Naive thymus-derived CD8-positive, alpha-beta T cell (primary cell): ENCODE measurements at regions not wholly inside any gene's neighbourhood (a gene's known extent, or its start where the extent isn't known, plus 50 kb on each side); places are given as distances from the start of the nearest gene placed in this dataset.
"Not testable (repeated sequence)": the region's sequence is repeated elsewhere in the genome, so short reads cannot be mapped to it uniquely, and the experiment has no call there.

Experiments used
- ATAC-seq, 2 donors: fragments of 150-1000 bp; cut with Tn5 transposase in 1 of 2; sonication (Bioruptor Pico), chemical (Tn5 transposase) in 1 of 2; 1 replicate in 1 of 2; 2 replicates in 1 of 2; pipeline ENCODE4 v1.10.0; 2021; ENCODE audit warnings: mild to moderate bottlenecking in 2 of 2, moderate library complexity in 2 of 2
- POLR2A ChIA-PET: fragments of 350-600 bp; sonication (Branson Sonifier 250); formaldehyde crosslinking; loops from one replicate; lab custom pipeline; 2021; ENCODE audit warnings: antibody characterized with exemption; lab: Charles Lee
- DNase-seq, 10 donors: peaks; one replicate each; pipeline versions ENCODE4 v3.0.0 to v3.0.0-alpha.2; 2020 to 2022
- H3K27ac Mint-ChIP-seq, 10 donors: one replicate each; pipeline ENCODE4 v1.8.0; 2020 to 2022; ENCODE audit warnings: mild to moderate bottlenecking in 10 of 10, mixed read lengths in 10 of 10, moderate library complexity in 4 of 10, inconsistent platforms in 1 of 10
- H3K27me3 Mint-ChIP-seq, 5 donors: one replicate each; pipeline ENCODE4 v1.8.0; 2021 to 2022; ENCODE audit warnings: mixed read lengths in 5 of 5
- H3K36me3 Mint-ChIP-seq, 3 donors: one replicate each; pipeline ENCODE4 v1.8.0; 2020 to 2022; ENCODE audit warnings: mixed read lengths in 3 of 3, mild to moderate bottlenecking in 2 of 3, inconsistent platforms in 1 of 3
- H3K4me1 Mint-ChIP-seq, 4 donors: one replicate each; pipeline ENCODE4 v1.8.0; 2021 to 2022; ENCODE audit warnings: mixed read lengths in 4 of 4
- H3K4me3 Mint-ChIP-seq, 10 donors: one replicate each; pipeline ENCODE4 v1.8.0; 2020 to 2022; ENCODE audit warnings: mild to moderate bottlenecking in 10 of 10, mixed read lengths in 10 of 10, moderate library complexity in 6 of 10, inconsistent platforms in 1 of 10
- H3K9me3 Mint-ChIP-seq, 9 donors: one replicate each; pipeline ENCODE4 v1.8.0; 2020 to 2022; ENCODE audit warnings: mixed read lengths in 9 of 9, mild to moderate bottlenecking in 3 of 9, inconsistent platforms in 1 of 9, moderate library complexity in 1 of 9

DNA sequence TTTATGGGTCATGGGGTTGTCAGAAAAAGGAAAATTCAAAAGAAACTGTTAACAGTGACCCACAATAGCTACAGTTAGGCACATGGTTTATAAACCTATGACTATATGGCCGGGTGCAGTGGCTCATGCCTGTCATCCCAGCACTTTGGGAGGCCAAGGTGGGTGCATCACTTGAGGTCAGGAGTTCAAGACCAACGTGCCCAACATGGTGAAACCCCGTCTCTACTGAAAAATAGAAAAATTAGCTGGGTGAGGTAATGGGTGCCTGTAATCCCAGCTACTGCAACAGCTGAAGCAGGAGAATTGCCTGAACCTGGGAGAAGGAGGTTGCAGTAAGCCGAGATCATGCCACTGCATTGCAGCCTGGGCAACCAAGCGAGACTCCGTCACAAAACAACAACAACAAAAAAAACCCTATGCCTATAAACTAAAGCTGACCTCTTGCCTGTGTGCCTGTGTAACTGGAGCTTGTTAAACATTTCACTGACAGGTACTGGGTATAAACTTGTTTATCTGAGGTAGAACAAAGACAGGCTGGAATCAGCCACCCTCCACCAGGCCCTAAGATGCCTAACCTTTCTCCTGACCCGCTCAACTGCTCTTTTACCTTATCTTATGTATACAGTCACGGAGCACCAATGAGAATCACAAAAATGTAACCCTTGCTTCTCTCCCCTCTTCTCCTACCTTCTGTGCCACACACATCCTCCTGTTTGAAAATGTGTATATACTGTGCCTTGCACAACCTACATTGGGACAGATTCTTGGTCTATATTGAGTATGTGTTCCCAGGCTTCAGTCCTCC is 62.9 kb upstream of the ATF7IP2 start:
- no peak for DNase-seq
- Mint-ChIP-seq H3K36me3 (peaks cover 0 to 29% (median 27%) of the 10 kb centered on the region in 3 donors), H3K27me3 (no peaks in the 10 kb centered on the region), H3K9me3 (peaks cover 7 to 40% (median 19%) of the 10 kb centered on the region in 9 donors), H3K4me1 (peaks cover 9 to 23% (median 17%) of the 10 kb centered on the region in 4 donors), H3K4me3 (no peak overlapping the region), H3K27ac (peak overlapping the region in 6 of 10 donors; percentile 13 to 71 (median 62))
- POLR2A ChIA-PET = interaction anchor here (0.5 to 1.9 kb wide), 6 partner anchors 39 to 408 kb away, joined by 3 to 5 read pairs (median 4); partner anchors contain the start of gene ATF7IP2
- ATAC-seq = no peak

DNA sequence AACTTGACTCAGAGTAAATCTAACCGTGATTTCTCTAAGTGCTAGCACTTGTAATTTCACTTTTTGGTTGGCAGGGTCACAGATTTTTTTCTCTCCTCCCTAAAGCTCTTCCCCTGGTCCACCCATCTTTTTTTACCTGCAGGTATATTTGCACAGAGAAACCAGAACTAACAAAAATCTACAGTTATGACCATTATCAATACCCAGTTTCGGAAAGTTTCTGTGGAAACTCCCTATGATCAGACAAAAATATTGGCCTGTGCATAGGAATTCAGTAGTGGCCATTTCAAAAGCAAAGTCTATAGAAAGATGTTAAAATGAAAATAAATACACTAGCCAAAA is 62.4 kb upstream of the ATF7IP2 start:
- Mint-ChIP-seq H3K4me1 (peaks cover 8 to 20% (median 20%) of the 10 kb centered on the region in 4 donors), H3K36me3 (peaks cover 0 to 29% (median 27%) of the 10 kb centered on the region in 3 donors), H3K27me3 (no peaks in the 10 kb centered on the region), H3K4me3 (no peak overlapping the region), H3K9me3 (peaks cover 7 to 44% (median 19%) of the 10 kb centered on the region in 9 donors), H3K27ac (peak overlapping the region in 3 of 10 donors; percentile 57 to 71 (median 67))
- ATAC-seq (no peak), DNase-seq (no peak)
- POLR2A ChIA-PET = interaction anchor here (1.5 to 1.9 kb wide), 2 partner anchors 63 to 174 kb away, joined by 4 to 5 read pairs; no protein-coding TSS in a partner anchor

DNA sequence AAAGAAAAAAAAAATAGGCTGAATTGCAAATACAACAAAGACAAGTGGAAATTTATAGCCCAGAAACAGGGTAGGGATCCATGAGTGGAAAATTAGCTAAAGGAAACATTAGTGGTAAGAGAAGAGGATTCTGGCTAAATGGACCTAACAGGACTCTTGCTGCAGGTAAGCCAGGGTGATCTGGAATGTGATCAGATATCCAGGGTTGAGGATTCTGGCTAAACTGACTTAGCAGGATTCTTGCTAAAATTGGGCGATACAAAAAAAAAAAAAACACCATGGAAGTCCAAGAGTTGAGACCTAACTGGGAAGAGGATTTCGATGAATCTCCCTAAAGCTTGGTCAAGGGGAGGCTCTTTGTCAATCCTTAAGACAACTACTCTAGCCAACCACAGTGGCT is 61.7 kb upstream of the ATF7IP2 start:
- Mint-ChIP-seq H3K4me1 (peaks cover 5 to 17% (median 12%) of the 10 kb centered on the region in 4 donors), H3K27me3 (no peaks in the 10 kb centered on the region), H3K9me3 (peaks cover 7 to 48% (median 19%) of the 10 kb centered on the region in 9 donors), H3K27ac (no peak overlapping the region), H3K36me3 (peaks cover 0 to 29% (median 27%) of the 10 kb centered on the region in 3 donors), H3K4me3 (no peak overlapping the region)
- DNase-seq (no peak), ATAC-seq (no peak)
- POLR2A ChIA-PET = no interaction called here

DNA sequence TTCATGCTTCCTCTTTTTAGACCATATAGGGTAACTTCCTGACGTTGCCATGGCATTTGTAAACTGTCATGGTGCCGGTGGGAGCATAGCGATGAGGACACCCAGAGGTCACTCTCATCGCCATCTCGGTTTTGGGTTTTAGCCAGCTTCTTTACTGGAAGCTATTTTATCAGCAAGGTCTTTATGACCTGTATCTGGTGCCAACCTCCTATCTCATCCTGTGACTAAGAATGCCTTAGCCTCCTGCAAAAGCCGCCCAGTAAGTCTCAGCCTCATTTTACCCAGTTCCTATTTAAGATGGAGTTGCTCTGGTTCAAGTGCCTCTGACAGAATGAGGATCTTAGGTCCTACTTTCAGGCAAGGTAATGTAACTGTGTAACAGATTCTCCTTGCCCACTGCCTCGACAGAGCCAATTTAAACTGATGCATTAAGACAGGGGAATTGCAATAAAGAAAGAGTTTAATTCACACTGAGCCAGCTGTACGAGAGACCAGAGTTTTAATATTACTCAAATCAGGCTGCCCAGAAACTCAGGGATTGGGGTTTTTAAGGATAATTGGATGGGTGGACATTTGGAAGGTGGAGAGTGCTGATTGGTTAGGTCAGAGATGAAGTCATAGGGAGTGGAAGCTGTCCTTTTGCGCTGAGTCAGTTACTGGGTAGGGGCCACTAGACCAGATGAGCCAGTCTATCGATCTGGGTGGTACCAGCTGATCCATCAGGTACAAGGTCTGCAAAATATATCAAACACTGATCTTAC is 59.9 kb upstream of the ATF7IP2 start:
- DNase-seq (no peak), ATAC-seq (no peak)
- H3K4me3 Mint-ChIP-seq = no peak overlapping the region
- peak overlapping the region in 4 of 10 donors; percentile 20 to 29 (median 26) for H3K27ac Mint-ChIP-seq
- H3K27me3 Mint-ChIP-seq = no peaks in the 10 kb centered on the region
- H3K9me3 Mint-ChIP-seq = peaks cover 7 to 63% (median 19%) of the 10 kb centered on the region in 9 donors
- POLR2A ChIA-PET = interaction anchor here (0.5 to 0.6 kb wide), 2 partner anchors 86 to 154 kb away, joined by 3 to 6 read pairs; no protein-coding TSS in a partner anchor
- peaks cover 6 to 29% (median 23%) of the 10 kb centered on the region in 4 donors for H3K4me1 Mint-ChIP-seq
- peaks cover 0 to 34% (median 27%) of the 10 kb centered on the region in 3 donors for H3K36me3 Mint-ChIP-seq

DNA sequence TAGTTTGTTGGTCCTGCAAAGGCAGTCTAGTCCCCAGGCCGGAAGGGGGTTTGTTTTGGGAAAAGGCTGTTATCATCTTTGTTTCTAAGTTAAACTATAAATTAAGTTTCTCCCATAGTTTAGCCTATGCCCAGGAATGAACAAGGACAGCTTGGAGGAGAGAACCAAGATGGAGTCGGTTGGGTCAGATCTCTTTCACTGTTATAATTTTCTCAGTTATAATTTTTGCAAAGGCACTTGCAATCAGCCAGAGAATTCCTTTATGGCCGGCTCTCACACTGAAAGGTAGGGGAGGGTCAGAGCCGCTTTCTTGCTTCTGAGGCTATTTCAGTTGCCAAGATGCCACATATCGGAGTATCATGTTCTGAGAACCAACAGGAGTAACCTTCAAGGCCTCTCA is 59.2 kb upstream of the ATF7IP2 start:
- POLR2A ChIA-PET = interaction anchor here (1.2 kb wide), 1 partner anchor 9 kb away, joined by 3 read pairs; no protein-coding TSS in a partner anchor
- Mint-ChIP-seq H3K27me3 (no peaks in the 10 kb centered on the region), H3K9me3 (peaks cover 7 to 65% (median 19%) of the 10 kb centered on the region in 9 donors), H3K36me3 (peaks cover 0 to 36% (median 27%) of the 10 kb centered on the region in 3 donors), H3K4me3 (no peak overlapping the region), H3K27ac (peak overlapping the region in 4 of 10 donors; percentile 17 to 44 (median 28)), H3K4me1 (peaks cover 8 to 32% (median 27%) of the 10 kb centered on the region in 4 donors)
- no peak for DNase-seq
- ATAC-seq = no peak

DNA sequence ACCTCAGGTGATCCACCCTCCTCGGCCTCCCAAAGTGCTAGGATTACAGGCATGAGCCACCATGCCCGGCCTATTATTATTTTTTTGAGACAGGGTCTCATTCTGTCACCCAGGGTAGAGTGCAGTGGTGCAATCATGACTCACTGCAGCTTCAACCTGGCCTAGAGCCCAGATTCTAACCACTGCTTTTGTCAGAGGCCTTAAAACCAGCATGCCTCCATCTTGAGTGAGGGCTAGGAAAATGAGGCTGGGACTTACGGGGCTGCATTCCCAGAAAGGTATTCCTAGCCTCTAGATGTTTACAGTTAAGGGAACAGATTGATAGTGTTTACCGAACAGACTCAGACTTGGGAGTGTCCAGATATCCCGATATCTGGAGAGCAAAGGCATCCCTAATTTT is 57.6 kb upstream of the ATF7IP2 start:
- DNase-seq, H3K27me3 Mint-ChIP-seq, ATAC-seq: not testable (repeated sequence)
- Mint-ChIP-seq H3K27ac (peak overlapping the region in 3 of 10 donors; percentile 23 to 85 (median 27)), H3K9me3 (peaks cover 7 to 74% (median 19%) of the 10 kb centered on the region in 9 donors), H3K4me1 (peaks cover 18 to 44% (median 39%) of the 10 kb centered on the region in 4 donors), H3K36me3 (peaks cover 0 to 37% (median 23%) of the 10 kb centered on the region in 3 donors), H3K4me3 (peak overlapping the region in 3 of 10 donors; percentile 14 to 18 (median 15))
- POLR2A ChIA-PET = interaction anchor here (1.0 to 1.1 kb wide), 2 partner anchors 58 to 91 kb away, joined by 4 to 5 read pairs; partner anchors contain the start of gene ATF7IP2

DNA sequence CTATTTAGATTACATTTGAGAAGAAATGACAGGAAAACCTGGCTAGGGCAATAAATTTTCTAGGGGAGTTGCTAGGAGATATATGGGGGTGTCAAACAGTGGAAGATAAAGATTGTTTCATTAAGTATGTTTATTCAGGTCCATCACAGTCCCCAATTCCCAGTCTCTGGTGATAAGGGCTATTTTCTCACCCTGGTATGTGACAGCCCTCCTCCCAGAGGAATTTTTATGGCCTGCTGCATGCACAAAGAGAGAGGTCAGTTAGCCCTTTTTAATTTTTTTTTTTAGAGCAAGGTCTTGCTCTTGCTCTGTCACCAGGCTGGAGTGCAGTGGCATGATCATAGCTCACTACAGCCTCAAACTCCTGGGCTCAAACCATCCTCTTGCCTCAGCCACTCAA is 53.6 kb upstream of the ATF7IP2 start:
- Mint-ChIP-seq H3K27me3 (no peaks in the 10 kb centered on the region), H3K4me3 (peak overlapping the region in 6 of 10 donors; percentile 20 to 58 (median 37)), H3K27ac (peak overlapping the region in 9 of 10 donors; percentile 4 to 84 (median 77)), H3K4me1 (peaks cover 27 to 60% (median 54%) of the 10 kb centered on the region in 4 donors), H3K9me3 (peaks cover 0 to 46% (median 7%) of the 10 kb centered on the region in 9 donors), H3K36me3 (peaks cover 0 to 13% (median 4%) of the 10 kb centered on the region in 3 donors)
- no peak for ATAC-seq
- POLR2A ChIA-PET = interaction anchor here (0.7 to 1.9 kb wide), 3 partner anchors 13 to 55 kb away, joined by 3 to 7 read pairs (median 6); partner anchors contain the start of gene ATF7IP2
- DNase-seq = no peak

DNA sequence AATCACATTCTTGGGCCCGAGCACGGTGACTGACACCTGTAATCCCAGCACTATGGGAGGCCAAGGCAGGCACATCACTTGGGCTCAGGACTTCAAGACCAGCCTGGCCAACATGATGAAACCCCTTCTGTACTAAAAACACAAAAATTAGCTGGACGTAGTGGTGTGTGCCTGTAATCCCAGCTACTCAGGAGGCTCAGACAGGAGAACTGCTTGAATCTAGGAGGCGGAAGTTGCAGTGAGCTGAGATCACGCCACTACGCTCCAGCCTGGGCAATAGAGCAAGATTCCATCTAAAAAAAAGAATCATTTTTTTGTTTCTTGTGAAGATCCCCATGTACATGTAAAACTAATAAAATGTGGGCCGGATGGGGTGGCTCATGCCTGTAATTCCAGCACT is 53.1 kb upstream of the ATF7IP2 start:
- H3K27me3 Mint-ChIP-seq = no peaks in the 10 kb centered on the region
- POLR2A ChIA-PET = interaction anchor here (0.5 to 1.9 kb wide), 4 partner anchors 13 to 54 kb away, joined by 3 to 7 read pairs (median 4); partner anchors contain the start of gene ATF7IP2
- H3K27ac Mint-ChIP-seq = peak overlapping the region; percentile 67 to 84 (median 82)
- H3K36me3 Mint-ChIP-seq = peaks cover 0 to 9% (median under 1%) of the 10 kb centered on the region in 3 donors
- ATAC-seq = no peak
- no peak for DNase-seq
- H3K4me3 Mint-ChIP-seq = peak overlapping the region; percentile 7 to 58 (median 42)
- H3K4me1 Mint-ChIP-seq = peaks cover 25 to 56% (median 54%) of the 10 kb centered on the region in 4 donors
- H3K9me3 Mint-ChIP-seq = peaks cover 0 to 42% (median 3%) of the 10 kb centered on the region in 9 donors

DNA sequence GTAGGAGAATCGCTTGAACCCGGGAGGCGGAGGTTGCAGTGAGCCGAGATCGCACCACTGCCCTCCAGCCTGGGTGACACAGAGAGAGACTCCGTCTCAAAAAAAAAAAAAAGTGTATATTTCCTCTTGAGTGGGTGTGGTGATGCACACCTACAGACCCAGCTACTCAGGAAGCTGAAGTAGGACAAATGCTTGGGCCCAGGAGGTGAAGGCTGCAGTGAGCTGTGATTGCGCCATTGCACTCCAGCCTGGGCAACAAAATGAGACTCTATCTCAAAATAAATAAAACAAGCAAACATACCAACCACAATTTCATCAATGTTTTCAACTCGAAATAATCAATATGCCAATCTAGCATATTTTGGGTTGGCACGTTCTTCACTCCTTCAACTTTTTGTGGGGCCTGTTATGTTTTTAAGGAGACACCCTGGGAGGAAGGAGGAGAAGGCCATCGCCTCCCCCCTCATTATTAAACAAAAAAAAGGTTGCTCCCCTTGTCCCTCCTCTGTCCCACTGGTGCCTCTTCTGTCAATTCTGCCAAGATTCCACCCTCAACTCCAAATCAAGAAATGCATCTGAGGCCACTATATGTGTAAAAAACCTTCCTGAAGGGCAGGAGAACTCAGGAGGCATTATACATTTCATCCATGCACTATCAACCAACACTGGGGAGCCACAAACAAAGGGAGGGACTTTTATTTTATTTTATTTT is 52.4 kb upstream of the ATF7IP2 start:
- Mint-ChIP-seq H3K4me1 (peaks cover 25 to 59% (median 55%) of the 10 kb centered on the region in 4 donors), H3K27ac (peak overlapping the region; percentile 65 to 84 (median 82)), H3K36me3 (peaks cover 0 to 9% (median 0%) of the 10 kb centered on the region in 3 donors), H3K4me3 (peak overlapping the region in 8 of 10 donors; percentile 19 to 58 (median 47)), H3K27me3 (no peaks in the 10 kb centered on the region), H3K9me3 (peaks cover 0 to 36% (median 3%) of the 10 kb centered on the region in 9 donors)
- POLR2A ChIA-PET = interaction anchor here (0.5 to 1.9 kb wide), 3 partner anchors 12 to 52 kb away, joined by 3 to 7 read pairs (median 6); partner anchors contain the start of gene ATF7IP2
- DNase-seq = no peak
- ATAC-seq = no peak

DNA sequence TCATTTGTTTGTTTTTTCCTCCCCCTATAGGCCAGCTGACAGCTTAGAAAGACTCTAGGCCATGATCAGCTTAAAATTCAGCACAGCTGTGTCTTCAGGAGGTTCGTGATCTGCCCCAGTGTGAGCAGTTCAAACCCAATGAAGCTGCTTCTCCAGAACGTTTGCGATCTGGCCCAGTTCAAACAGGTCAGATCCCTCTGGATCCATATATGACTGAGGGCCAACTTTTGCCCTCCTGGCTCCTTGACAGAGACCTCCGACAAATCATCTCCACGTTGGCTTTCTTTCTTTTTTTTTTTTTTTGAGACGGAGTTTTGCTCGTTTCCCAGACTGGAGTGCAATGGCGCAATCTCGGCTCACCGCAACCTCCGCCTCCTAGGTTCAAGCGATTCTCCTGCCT is 50.2 kb upstream of the ATF7IP2 start:
- H3K4me1 Mint-ChIP-seq = peaks cover 23 to 50% (median 45%) of the 10 kb centered on the region in 4 donors
- H3K36me3 Mint-ChIP-seq = peaks cover 0 to 16% (median 13%) of the 10 kb centered on the region in 3 donors
- peaks cover 0 to 39% (median 16%) of the 10 kb centered on the region in 9 donors for H3K9me3 Mint-ChIP-seq
- POLR2A ChIA-PET = interaction anchor here (0.7 kb wide), 3 partner anchors 16 to 1300 kb away, joined by 3 to 7 read pairs (median 6); no protein-coding TSS in a partner anchor
- H3K27ac Mint-ChIP-seq = peak overlapping the region in 2 of 10 donors; percentile 56 to 68
- no peak for DNase-seq
- no peaks in the 10 kb centered on the region for H3K27me3 Mint-ChIP-seq
- no peak overlapping the region for H3K4me3 Mint-ChIP-seq
- ATAC-seq = no peak
